PC-9 (cell line): ENCODE measurements at regions not wholly inside any gene's neighbourhood (a gene's known extent, or its start where the extent isn't known, plus 50 kb on each side); places are given as distances from the start of the nearest gene placed in this dataset.

Experiments
- BruUV-seq: library from RNA; stranded (reverse); fragments of 400-500 nt; replicated peaks from 2 replicates; lab custom pipeline; 2021; lab: Mats Ljungman, UMichigan
- CTCF ChIA-PET: fragments of 300-600 bp; sonication (Branson Sonifier 250); formaldehyde crosslinking; loops from one replicate; lab custom pipeline; 2022; ENCODE audit warnings: antibody characterized with exemption; lab: Charles Lee
- POLR2A ChIA-PET: fragments of 300-600 bp; sonication (Branson Sonifier 250); formaldehyde crosslinking; loops from one replicate; lab custom pipeline; 2022; ENCODE audit warnings: antibody characterized with exemption; ENCODE audit not compliant: unreplicated experiment; lab: Charles Lee
- DNase-seq, 2 experiments: peaks; one replicate each; pipeline versions ENCODE4 v3.0.0 to v3.0.0-alpha.2; 2015 to 2022; ENCODE audit warnings: mixed read lengths in 1 of 2
- H2AFZ ChIP-seq: fragments of 200-600 bp; sonication (generic); 2 replicates; pipeline ENCODE4 v1.8.1; 2017; ENCODE audit warnings: antibody characterized with exemption
- H3F3A ChIP-seq: fragments of 200-600 bp; sonication (generic); 2 replicates; pipeline ENCODE4 v1.8.1; 2017; ENCODE audit warnings: antibody characterized with exemption, mild to moderate bottlenecking, low read depth; ENCODE audit not compliant: insufficient read depth
- H3K27ac ChIP-seq: fragments of 200-600 bp; sonication (generic); 2 replicates; pipeline ENCODE4 v1.6.1; 2016; ENCODE audit warnings: mixed run types
- H3K27me3 ChIP-seq: fragments of 200-600 bp; sonication (generic); 2 replicates; pipeline ENCODE4 v1.6.1; 2016; ENCODE audit warnings: low read depth, mixed run types; ENCODE audit not compliant: insufficient read depth
- H3K36me3 ChIP-seq: fragments of 200-600 bp; sonication (generic); 2 replicates; pipeline ENCODE4 v1.6.1; 2016; ENCODE audit warnings: low read depth, mixed run types
- H3K4me1 ChIP-seq: fragments of 200-600 bp; sonication (generic); replicated peaks from 2 replicates; pipeline ENCODE4 v1.6.1; 2016; ENCODE audit warnings: mixed run types; ENCODE audit not compliant: insufficient read depth
- H3K4me2 ChIP-seq: fragments of 200-600 bp; sonication (generic); 2 replicates; pipeline ENCODE4 v1.6.1; 2017; ENCODE audit warnings: mixed run types
- H3K4me3 ChIP-seq: fragments of 200-600 bp; sonication (generic); 2 replicates; pipeline ENCODE4 v1.6.1; 2016; ENCODE audit warnings: mixed run types
- H3K79me2 ChIP-seq: fragments of 200-600 bp; sonication (generic); 2 replicates; pipeline ENCODE4 v1.6.1; 2017; ENCODE audit warnings: low read depth, mixed run types
- H3K9me2 ChIP-seq: fragments of 200-600 bp; sonication (generic); 2 replicates; pipeline ENCODE4 v1.8.1; 2017; ENCODE audit warnings: mild to moderate bottlenecking; ENCODE audit not compliant: insufficient read depth
- H3K9me3 ChIP-seq: fragments of 200-600 bp; sonication (generic); 2 replicates; pipeline ENCODE4 v1.8.1; 2016; ENCODE audit warnings: low read depth; ENCODE audit not compliant: insufficient read depth
- H4K20me1 ChIP-seq: fragments of 200-600 bp; sonication (generic); 2 replicates; pipeline ENCODE4 v1.8.1; 2017; ENCODE audit not compliant: insufficient read depth
- CTCF ChIP-seq: fragments of 200-600 bp; sonication (generic); conservative IDR thresholded peaks from 2 replicates; pipeline ENCODE4 v1.6.1; 2017; ENCODE audit warnings: mixed run types, antibody characterized with exemption, mild to moderate bottlenecking, moderate library complexity
- EZH2 ChIP-seq: fragments of 200-600 bp; sonication (generic); IDR thresholded peaks from 2 replicates; pipeline ENCODE4 v1.8.0; 2017; ENCODE audit warnings: antibody characterized with exemption, low read depth
- intact Hi-C: fragments of 100-400 bp; cut with micrococcal nuclease; formaldehyde crosslinking; loops from one replicate; pipeline ENCODE4 v1.10.0; 2022; ENCODE audit not compliant: unreplicated experiment

- CTCF ChIA-PET, result no interaction called here
Observed at GRCh38 chr18:29147944-29148343, 971.0 kb upstream of the CDH2 start.

GRCh38 chr18:29146068-29146467 is 969.1 kb upstream of the CDH2 start:
- POLR2A ChIA-PET, result no interaction called here
- no peaks in the 10 kb centered on the region for H3K4me1 ChIP-seq
- no peak overlapping the region for H3K27ac ChIP-seq
- H3K4me2 ChIP-seq, result no peak overlapping the region
- no peak for DNase-seq
- intact Hi-C loops, result no loop called here
- H3K9me3 ChIP-seq, result no peaks in the 10 kb centered on the region
- CTCF ChIA-PET, result no interaction called here
- H4K20me1 ChIP-seq, result no peaks in the 10 kb centered on the region
- H3K79me2 ChIP-seq, result no peaks in the 10 kb centered on the region
- no peak overlapping the region for H2AFZ ChIP-seq
- H3K27me3 ChIP-seq, result no peaks in the 10 kb centered on the region
- no peaks in the 10 kb centered on the region for H3K36me3 ChIP-seq
- H3F3A ChIP-seq, result no peaks in the 10 kb centered on the region
- no TSS peak for BruUV-seq
- no peak overlapping the region for H3K4me3 ChIP-seq
- no peaks in the 10 kb centered on the region for H3K9me2 ChIP-seq
- TF ChIP-seq CTCF (no peak), EZH2 (no peak)

More at GRCh38 chr18:29147944-29148343, 971.0 kb upstream of the CDH2 start:
- BruUV-seq, result no TSS peak
- no peak for DNase-seq
- no peak for TF ChIP-seq EZH2
- TF ChIP-seq CTCF, result no peak
- Histone ChIP-seq H3K27ac (no peak overlapping the region), H3K4me1 (no peaks in the 10 kb centered on the region), H2AFZ (no peak overlapping the region), H4K20me1 (no peaks in the 10 kb centered on the region), H3F3A (no peaks in the 10 kb centered on the region), H3K36me3 (no peaks in the 10 kb centered on the region), H3K4me3 (no peak overlapping the region), H3K79me2 (no peaks in the 10 kb centered on the region), H3K9me3 (no peaks in the 10 kb centered on the region), H3K27me3 (no peaks in the 10 kb centered on the region), H3K4me2 (no peak overlapping the region), H3K9me2 (no peaks in the 10 kb centered on the region)
- intact Hi-C loops, result no loop called here
- POLR2A ChIA-PET, result no interaction called here

GRCh38 chr18:29140590-29140989 is 963.7 kb upstream of the CDH2 start:
- Histone ChIP-seq H3F3A (no peaks in the 10 kb centered on the region), H3K4me1 (no peaks in the 10 kb centered on the region), H3K9me2 (no peaks in the 10 kb centered on the region), H2AFZ (no peak overlapping the region), H3K27ac (no peak overlapping the region), H3K9me3 (no peaks in the 10 kb centered on the region), H3K36me3 (no peaks in the 10 kb centered on the region), H3K27me3 (no peaks in the 10 kb centered on the region), H3K4me3 (no peak overlapping the region), H4K20me1 (no peaks in the 10 kb centered on the region), H3K4me2 (no peak overlapping the region), H3K79me2 (no peaks in the 10 kb centered on the region)
- POLR2A ChIA-PET, result no interaction called here
- CTCF ChIA-PET, result no interaction called here
- no TSS peak for BruUV-seq
- TF ChIP-seq EZH2 (no peak), CTCF (no peak)
- intact Hi-C loops, result no loop called here
- DNase-seq, result no peak
